K562 (cell line): ENCODE measurements at regions not wholly inside any gene's neighbourhood (a gene's known extent, or its start where the extent isn't known, plus 50 kb on each side); places are given as distances from the start of the nearest gene placed in this dataset.

Experiments used
- ATAC-seq: fragments of 200-7000 bp; cut with Tn5 transposase; 3 replicates; pipeline ENCODE4 v1.9.1; 2020; ENCODE audit warnings: moderate library complexity
- BruUV-seq: library from RNA; stranded (reverse); fragments of 400-500 nt; replicated peaks from 2 replicates; lab custom pipeline; 2021; lab: Mats Ljungman, UMichigan
- CTCF ChIA-PET: fragments of 300-600 bp; formaldehyde crosslinking; extraction: SDS; loops from one replicate; lab custom pipeline; 2021; ENCODE audit warnings: low intra/inter-chr PET ratio; lab: Yijun Ruan, JAX
- POLR2A ChIA-PET: fragments of 300-600, 350-650 bp; sonication (Branson Sonifier 250); formaldehyde crosslinking; extraction: SDS; loops from one replicate; lab custom pipeline; 2021; ENCODE audit warnings: antibody characterized with exemption, inconsistent platforms; lab: Yijun Ruan, JAX
- DNase-seq, 4 experiments: peaks; one replicate each; pipeline versions ENCODE4 v3.0.0 to v3.0.0-alpha.2; 2011 to 2018; ENCODE audit warnings: low spot score in 3 of 4, mixed read lengths in 3 of 4; ENCODE audit errors: extremely low read depth in 1 of 4
- FAIRE-seq: peaks from 2 replicates; lab custom pipeline; 2011; peaks lifted over from hg19 to GRCh38; lab: Jason Lieb, UNC
- H2AFZ ChIP-seq: 2 replicates; pipeline ENCODE4 v1.6.0; 2011; ENCODE audit warnings: low read depth, low read length, control low read depth, inconsistent platforms
- H3K27ac ChIP-seq: fragments of 200-600 bp; 3 replicates; pipeline ENCODE4 v1.8.0; 2011; ENCODE audit warnings: low read depth, mild to moderate bottlenecking, control low read depth, inconsistent platforms, low read length, moderate library complexity, mixed read lengths; ENCODE audit errors: extremely low read depth
- H3K27me3 ChIP-seq, 2 experiments: fragments of 300-600 bp in 1 of 2; 2 replicates in 1 of 2; 3 replicates in 1 of 2; pipeline versions ENCODE4 v1.6.0 to v1.8.0; 2011; ENCODE audit warnings: inconsistent platforms in 2 of 2, low read length in 2 of 2, mild to moderate bottlenecking in 1 of 2, mixed read lengths in 1 of 2, moderate library complexity in 1 of 2; ENCODE audit not compliant: control insufficient read depth in 2 of 2, insufficient read depth in 2 of 2
- H3K36me3 ChIP-seq: fragments of 300-600 bp; 3 replicates; pipeline ENCODE4 v1.8.0; 2011; ENCODE audit warnings: mild to moderate bottlenecking, low read length, inconsistent platforms; ENCODE audit not compliant: control insufficient read depth, insufficient read depth
- H3K4me1 ChIP-seq, 2 experiments: fragments of 200-600 bp in 1 of 2; replicated peaks in 1 of 2; 2 replicates in 1 of 2; 3 replicates in 1 of 2; pipeline versions ENCODE4 v1.5.1 to v1.8.0; 2011; ENCODE audit warnings: inconsistent platforms in 2 of 2, low read length in 2 of 2, mild to moderate bottlenecking in 1 of 2, mixed read lengths in 1 of 2, moderate library complexity in 1 of 2; ENCODE audit not compliant: control insufficient read depth in 2 of 2, insufficient read depth in 2 of 2
- H3K4me2 ChIP-seq: 2 replicates; pipeline ENCODE4 v1.6.1; 2011; ENCODE audit warnings: low read length, control low read depth, inconsistent platforms, mixed read lengths; ENCODE audit not compliant: insufficient read depth
- H3K4me3 ChIP-seq: fragments of 200-600 bp; sonication (generic), shearing (Covaris generic); 2 replicates; pipeline ENCODE4 v1.5.1; 2016; ENCODE audit warnings: control low read depth, inconsistent platforms
- H3K79me2 ChIP-seq: fragments of 200-600 bp; 3 replicates; pipeline ENCODE4 v1.8.0; 2011; ENCODE audit warnings: low read length, inconsistent platforms; ENCODE audit not compliant: control insufficient read depth, insufficient read depth
- H3K9ac ChIP-seq, 2 experiments: 2 replicates each; pipeline versions ENCODE4 v1.6.0 to v1.6.1; 2011; ENCODE audit warnings: low read depth in 2 of 2, low read length in 2 of 2, control low read depth in 1 of 2, inconsistent platforms in 1 of 2, mild to moderate bottlenecking in 1 of 2, mixed read lengths in 1 of 2; ENCODE audit not compliant: insufficient read depth in 1 of 2
- H3K9me1 ChIP-seq: one replicate; pipeline ENCODE4 v1.6.0; 2011; ENCODE audit warnings: inconsistent platforms, mild to moderate bottlenecking, low read length, moderate library complexity; ENCODE audit not compliant: control insufficient read depth, insufficient read depth
- H3K9me3 ChIP-seq: replicated peaks from 2 replicates; pipeline ENCODE4 v1.5.1; 2011; ENCODE audit warnings: low read depth, low read length, inconsistent platforms; ENCODE audit not compliant: control insufficient read depth, insufficient read depth
- H4K20me1 ChIP-seq: replicated peaks from 2 replicates; pipeline ENCODE4 v1.6.1; 2011; ENCODE audit warnings: low read length, inconsistent platforms, mixed read lengths; ENCODE audit not compliant: control insufficient read depth, insufficient read depth
- BRCA1 ChIP-seq, 2 experiments: fragments of 450-650 bp in 1 of 2; sonication (generic) in 1 of 2; formaldehyde crosslinking in 1 of 2; IDR thresholded peaks; 2 replicates each; pipeline versions ENCODE4 v1.5.0 to v1.6.1; 2017 to 2020; ENCODE audit warnings: mild to moderate bottlenecking in 1 of 2, missing genetic modification reagents in 1 of 2
- CBX5 ChIP-seq: IDR thresholded peaks from 2 replicates; pipeline ENCODE4 v1.6.1; 2014; ENCODE audit warnings: low read depth, borderline replicate concordance
- CREBBP ChIP-seq: IDR thresholded peaks from one replicate; pipeline ENCODE4 v1.6.1; 2012; ENCODE audit warnings: low read depth, mild to moderate bottlenecking, control low read depth, inconsistent platforms, low read length
- DIDO1 ChIP-seq: fragments of 450-650 bp; IDR thresholded peaks from 2 replicates; pipeline ENCODE4 v1.6.1; 2016; ENCODE audit warnings: low read depth, missing biosample characterization, missing genetic modification characterization
- ELF1 ChIP-seq: fragments of 200-800 bp; sonication (Bioruptor generic); IDR thresholded peaks from 2 replicates; pipeline ENCODE4 v1.6.1; 2016; ENCODE audit warnings: missing genetic modification characterization, missing compliant biosample characterization
- ETV1 ChIP-seq: fragments of 450-650 bp; conservative IDR thresholded peaks from 2 replicates; pipeline ENCODE4 v1.6.1; 2016; ENCODE audit warnings: missing genetic modification characterization, control low read depth, low read depth, missing compliant biosample characterization
- HNRNPUL1 ChIP-seq: fragments of 200-400 bp; formaldehyde crosslinking; IDR thresholded peaks from 2 replicates; pipeline ENCODE4 v1.6.1; 2017; ENCODE audit warnings: low read length
- KLF13 ChIP-seq: fragments of 450-650 bp; IDR thresholded peaks from 2 replicates; pipeline ENCODE4 v1.6.1; 2016; ENCODE audit warnings: missing genetic modification characterization, low read depth, mild to moderate bottlenecking, missing compliant biosample characterization, moderate library complexity, borderline replicate concordance
- L3MBTL2 ChIP-seq: fragments of 450-650 bp; IDR thresholded peaks from 2 replicates; pipeline ENCODE4 v1.6.1; 2016; ENCODE audit warnings: mild to moderate bottlenecking, moderate library complexity
- MCM3 ChIP-seq: fragments of 450-650 bp; IDR thresholded peaks from 2 replicates; pipeline ENCODE4 v1.6.1; 2016
- NFIC ChIP-seq: fragments of 450-650 bp; IDR thresholded peaks from 2 replicates; pipeline ENCODE4 v1.6.1; 2017; ENCODE audit warnings: mild to moderate bottlenecking, inconsistent platforms
- POU5F1 ChIP-seq: fragments of 150-350 bp; IDR thresholded peaks from 2 replicates; pipeline ENCODE4 v1.6.1; 2014; ENCODE audit warnings: borderline replicate concordance, low read length, low read depth, mild to moderate bottlenecking; ENCODE audit not compliant: partially characterized antibody
- TRIM24 ChIP-seq, 2 experiments: fragments of 450-650 bp; IDR thresholded peaks; 2 replicates each; pipeline ENCODE4 v1.6.1; 2016
- TRIM25 ChIP-seq: fragments of 450-650 bp; IDR thresholded peaks from 2 replicates; pipeline ENCODE4 v1.7.0; 2016; ENCODE audit warnings: borderline replicate concordance
- ZBTB1 ChIP-seq: sonication (generic); formaldehyde crosslinking; IDR thresholded peaks from 2 replicates; pipeline ENCODE4 v1.8.1; 2023; ENCODE audit warnings: missing genetic modification reagents, low read depth, mild to moderate bottlenecking, borderline replicate concordance
- ZNF324 ChIP-seq: fragments of 250-450 bp; sonication (Bioruptor Pico); IDR thresholded peaks from 2 replicates; pipeline ENCODE4 v1.4.0; 2020; ENCODE audit warnings: mild to moderate bottlenecking
- ZNF408 ChIP-seq: fragments of 250-450 bp; sonication (Bioruptor Pico); IDR thresholded peaks from 2 replicates; pipeline ENCODE4 v1.4.0; 2020; ENCODE audit warnings: low read depth, mild to moderate bottlenecking, moderate library complexity
- WGBS: fragments of 100-300 bp; shearing (Covaris generic); methylation state at CpG from one replicate; pipeline ENCODE4 v1.1.6; 2016; ENCODE audit warnings: low coverage, mixed read lengths; ENCODE audit not compliant: insufficient coverage; ENCODE audit errors: missing lambda C conversion rate; 5-methylcytosine and 5-hydroxymethylcytosine counted together
- in situ Hi-C: fragments of 300-500 bp; cut with MboI; formaldehyde crosslinking; loops from 4 replicates; pipeline ENCODE4 v1.15.0; 2018; ENCODE audit warnings: inconsistent platforms, mixed read lengths
- intact Hi-C: fragments of 100-400 bp; cut with micrococcal nuclease; formaldehyde crosslinking; loops from 2 replicates; pipeline ENCODE4 v1.14.2; 2022

- H3K79me2 ChIP-seq: no peaks in the 10 kb centered on the region
- no peak overlapping the region for H3K4me2 ChIP-seq
- peaks cover 10 to 34% of the 10 kb centered on the region in 2 experiments; a peak in 4 of 5 replicates for H3K27me3 ChIP-seq
- CTCF ChIA-PET: no interaction called here
- no TSS peak for BruUV-seq
- no peak for ATAC-seq
- intact Hi-C loops: no loop called here
- no peaks in the 10 kb centered on the region for H4K20me1 ChIP-seq
- no peak overlapping the region for H3K27ac ChIP-seq
- no peak for FAIRE-seq
- no peaks in the 10 kb centered on the region for H3K36me3 ChIP-seq
- no peak overlapping the region for H3K9ac ChIP-seq
- TF ChIP-seq TRIM25 (no peak), L3MBTL2 (no peak), CREBBP (no peak), HNRNPUL1 (no peak), ZNF408 (CRISPR knock-in tag) (no peak), POU5F1 (no peak), ELF1 (no peak), ZBTB1 (CRISPR knock-in tag) (no peak), DIDO1 (tag) (no peak), ZNF324 (CRISPR knock-in tag) (no peak), ETV1 (tag) (no peak), CBX5 (no peak), NFIC (no peak), BRCA1 (IDR thresholded peaks at IDR 0.05) (no peak), BRCA1 (CRISPR knock-in tag; IDR thresholded peaks at IDR 0.05) (no peak), MCM3 (no peak), TRIM24 (IDR thresholded peaks at IDR 0.05) (no peak), KLF13 (tag) (no peak)
- TF ChIP-seq, all 486 proteins: peak for 0
- H3K9me1 ChIP-seq: no peaks in the 10 kb centered on the region
- H3K9me3 ChIP-seq: no peaks in the 10 kb centered on the region
- H3K4me1 ChIP-seq: no peaks in the 10 kb centered on the region
- in situ Hi-C loops: no loop called here
- no peak for DNase-seq
- H3K4me3 ChIP-seq: no peak overlapping the region
- no peak overlapping the region for H2AFZ ChIP-seq
- WGBS: under 1% methylated on average over 8 of the region's 8 CpGs
- POLR2A ChIA-PET: no interaction called here
Observed at GRCh38 chr5:6084376-6084775, 294.0 kb downstream of the MED10 start.
